MM.1S (cell line): ENCODE measurements at regions not wholly inside any gene's neighbourhood (a gene's known extent, or its start where the extent isn't known, plus 50 kb on each side); places are given as distances from the start of the nearest gene placed in this dataset.

Source experiments
- DNase-seq: peaks from one replicate; pipeline ENCODE4 v3.0.0-alpha.2; 2015
- H2AFZ ChIP-seq: fragments of 300-600 bp; sonication (generic); 2 replicates; pipeline ENCODE4 v1.6.0; 2016; ENCODE audit warnings: antibody characterized with exemption, low read length
- H3F3A ChIP-seq: fragments of 300-600 bp; sonication (generic); 2 replicates; pipeline ENCODE4 v1.6.1; 2016; ENCODE audit warnings: mild to moderate bottlenecking, antibody characterized with exemption, low read length, moderate library complexity, mixed read lengths; ENCODE audit not compliant: insufficient read depth
- H3K27ac ChIP-seq: fragments of 300-600 bp; sonication (generic); 2 replicates; pipeline ENCODE4 v1.5.1; 2016; ENCODE audit warnings: mild to moderate bottlenecking, low read length
- H3K27me3 ChIP-seq: fragments of 300-600 bp; sonication (generic); replicated peaks from 2 replicates; pipeline ENCODE4 v1.6.0; 2016; ENCODE audit warnings: low read length; ENCODE audit not compliant: insufficient read depth
- H3K36me3 ChIP-seq: fragments of 300-600 bp; sonication (generic); replicated peaks from 2 replicates; pipeline ENCODE4 v1.6.1; 2016; ENCODE audit warnings: mild to moderate bottlenecking, low read length, mixed read lengths; ENCODE audit not compliant: insufficient read depth
- H3K4me1 ChIP-seq: fragments of 300-600 bp; sonication (generic); 2 replicates; pipeline ENCODE4 v1.6.1; 2016; ENCODE audit warnings: low read length, mixed read lengths
- H3K4me2 ChIP-seq: fragments of 300-600 bp; sonication (generic); 2 replicates; pipeline ENCODE4 v1.6.0; 2016; ENCODE audit warnings: low read depth, low read length
- H3K4me3 ChIP-seq: fragments of 300-600 bp; sonication (generic); 2 replicates; pipeline ENCODE4 v1.5.1; 2016; ENCODE audit warnings: low read length, mixed read lengths
- H3K79me2 ChIP-seq: fragments of 300-600 bp; sonication (generic); 2 replicates; pipeline ENCODE4 v1.6.1; 2016; ENCODE audit warnings: mixed run types, low read length, mixed read lengths
- H3K9ac ChIP-seq: fragments of 300-600 bp; sonication (generic); 2 replicates; pipeline ENCODE4 v1.6.1; 2016; ENCODE audit warnings: low read length, mixed read lengths
- H3K9me2 ChIP-seq: fragments of 300-600 bp; sonication (generic); replicated peaks from 2 replicates; pipeline ENCODE4 v1.6.1; 2016; ENCODE audit warnings: mild to moderate bottlenecking, low read length, mixed read lengths; ENCODE audit not compliant: insufficient read depth
- H3K9me3 ChIP-seq: fragments of 300-600 bp; sonication (generic); replicated peaks from 2 replicates; pipeline ENCODE4 v1.6.1; 2016; ENCODE audit warnings: mild to moderate bottlenecking, low read length, mixed read lengths; ENCODE audit not compliant: insufficient read depth
- H4K20me1 ChIP-seq: fragments of 300-600 bp; sonication (generic); 2 replicates; pipeline ENCODE4 v1.6.1; 2016; ENCODE audit warnings: mild to moderate bottlenecking, low read length, moderate library complexity, mixed read lengths; ENCODE audit not compliant: insufficient read depth
- EZH2 ChIP-seq: fragments of 300-600 bp; sonication (generic); optimal IDR thresholded peaks from 2 replicates; pipeline ENCODE3; 2017; ENCODE audit warnings: low read depth, mild to moderate bottlenecking, antibody characterized with exemption, low read length, mixed read lengths
- EZH2phosphoT487 ChIP-seq: fragments of 300-600 bp; sonication (generic); IDR thresholded peaks from 2 replicates; pipeline ENCODE4 v1.6.1; 2018; ENCODE audit warnings: antibody characterized with exemption, low read length
- TF ChIP-seq, protein P1 (sequence below): fragments of 300-600 bp; sonication (generic); IDR thresholded peaks from 2 replicates; pipeline ENCODE4 v1.5.1; 2016; ENCODE audit warnings: antibody characterized with exemption, low read length, mixed read lengths

DNA sequence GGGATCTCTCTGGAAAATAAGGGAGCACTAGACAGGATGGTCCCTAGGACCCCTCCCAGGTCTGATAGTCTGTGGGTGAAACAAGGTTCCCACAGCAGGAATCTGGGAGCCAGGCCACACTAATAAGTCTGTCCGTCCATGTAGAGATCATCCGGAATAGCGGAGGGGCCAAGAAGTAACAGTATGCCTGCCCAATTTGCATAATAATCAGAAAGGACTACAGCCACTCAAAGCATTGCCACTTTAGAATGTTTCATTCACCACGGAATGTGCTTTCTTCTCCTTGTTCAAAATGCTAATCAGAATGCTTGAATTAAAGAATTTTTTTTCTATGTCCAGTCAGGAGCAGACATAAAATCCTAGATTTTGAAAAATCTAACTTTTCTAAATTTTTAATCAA lies 254.9 kb downstream of the ACTL7B start:
- TF ChIP-seq EZH2phosphoT487 (no peak), EZH2 (no peak)
- TF ChIP-seq, protein P1, sequence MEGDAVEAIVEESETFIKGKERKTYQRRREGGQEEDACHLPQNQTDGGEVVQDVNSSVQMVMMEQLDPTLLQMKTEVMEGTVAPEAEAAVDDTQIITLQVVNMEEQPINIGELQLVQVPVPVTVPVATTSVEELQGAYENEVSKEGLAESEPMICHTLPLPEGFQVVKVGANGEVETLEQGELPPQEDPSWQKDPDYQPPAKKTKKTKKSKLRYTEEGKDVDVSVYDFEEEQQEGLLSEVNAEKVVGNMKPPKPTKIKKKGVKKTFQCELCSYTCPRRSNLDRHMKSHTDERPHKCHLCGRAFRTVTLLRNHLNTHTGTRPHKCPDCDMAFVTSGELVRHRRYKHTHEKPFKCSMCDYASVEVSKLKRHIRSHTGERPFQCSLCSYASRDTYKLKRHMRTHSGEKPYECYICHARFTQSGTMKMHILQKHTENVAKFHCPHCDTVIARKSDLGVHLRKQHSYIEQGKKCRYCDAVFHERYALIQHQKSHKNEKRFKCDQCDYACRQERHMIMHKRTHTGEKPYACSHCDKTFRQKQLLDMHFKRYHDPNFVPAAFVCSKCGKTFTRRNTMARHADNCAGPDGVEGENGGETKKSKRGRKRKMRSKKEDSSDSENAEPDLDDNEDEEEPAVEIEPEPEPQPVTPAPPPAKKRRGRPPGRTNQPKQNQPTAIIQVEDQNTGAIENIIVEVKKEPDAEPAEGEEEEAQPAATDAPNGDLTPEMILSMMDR, result no peak
- Histone ChIP-seq H3K79me2 (no peaks in the 10 kb centered on the region), H4K20me1 (no peaks in the 10 kb centered on the region), H3K9me2 (no peaks in the 10 kb centered on the region), H3K4me1 (no peaks in the 10 kb centered on the region), H3K9me3 (no peaks in the 10 kb centered on the region), H3K36me3 (no peaks in the 10 kb centered on the region), H3K4me3 (no peak overlapping the region), H3K4me2 (no peak overlapping the region), H3F3A (no peaks in the 10 kb centered on the region), H3K9ac (no peak overlapping the region), H3K27ac (no peak overlapping the region), H2AFZ (no peak overlapping the region), H3K27me3 (no peaks in the 10 kb centered on the region)
- DNase-seq, result no peak

DNA sequence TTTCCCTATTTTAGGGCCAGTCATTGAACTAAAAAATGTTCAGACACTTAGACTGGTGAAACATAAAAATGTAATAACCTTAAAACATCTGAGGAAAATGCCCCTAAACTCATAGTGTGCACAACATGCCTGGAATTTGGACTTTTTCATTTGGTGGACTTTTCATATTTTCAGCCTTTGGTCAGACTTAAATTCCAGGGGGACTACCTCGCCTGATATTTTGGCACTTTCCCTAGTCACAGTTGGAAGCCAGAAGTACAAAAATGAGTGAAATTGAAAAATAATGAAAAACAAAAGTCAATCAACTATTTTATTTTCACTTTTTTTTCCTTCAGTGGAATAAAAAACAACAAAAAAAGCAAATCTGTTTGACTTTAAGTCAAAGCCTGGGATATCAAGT lies 256.2 kb downstream of the ACTL7B start:
- no peaks in the 10 kb centered on the region for H3K79me2 ChIP-seq
- DNase-seq, result no peak
- H3K27me3 ChIP-seq, result no peaks in the 10 kb centered on the region
- no peak overlapping the region for H3K9ac ChIP-seq
- H3K9me2 ChIP-seq, result no peaks in the 10 kb centered on the region
- H3F3A ChIP-seq, result no peaks in the 10 kb centered on the region
- H3K9me3 ChIP-seq, result no peaks in the 10 kb centered on the region
- no peak overlapping the region for H2AFZ ChIP-seq
- no peak overlapping the region for H3K4me2 ChIP-seq
- no peak overlapping the region for H3K27ac ChIP-seq
- TF ChIP-seq EZH2phosphoT487 (no peak), EZH2 (no peak)
- TF ChIP-seq, protein P1, result no peak
- no peaks in the 10 kb centered on the region for H3K4me1 ChIP-seq
- H3K36me3 ChIP-seq, result no peaks in the 10 kb centered on the region
- no peak overlapping the region for H3K4me3 ChIP-seq
- no peaks in the 10 kb centered on the region for H4K20me1 ChIP-seq

DNA sequence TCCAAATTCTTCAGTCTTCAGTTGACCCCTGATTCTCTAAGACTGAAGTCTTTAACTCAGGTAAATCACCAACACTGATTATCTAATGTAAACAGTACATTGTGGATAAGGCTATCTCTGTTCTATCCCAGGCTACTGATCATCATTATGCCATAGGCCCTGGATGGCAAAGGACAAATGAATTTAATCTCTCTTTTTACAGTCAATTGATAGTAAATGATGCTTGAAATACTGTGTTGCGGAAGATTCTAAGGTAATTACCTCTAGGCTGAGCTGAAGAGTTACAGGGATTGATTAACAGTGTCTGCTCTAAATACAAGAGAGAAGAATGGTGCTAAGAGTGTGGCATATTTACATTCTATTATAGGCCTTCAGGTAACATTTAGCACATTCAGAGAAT lies 264.7 kb downstream of the ACTL7B start:
- no peaks in the 10 kb centered on the region for H3F3A ChIP-seq

More for the DNA sequence above, 264.7 kb downstream of the ACTL7B start:
- Histone ChIP-seq H3K4me1 (no peaks in the 10 kb centered on the region), H3K36me3 (no peaks in the 10 kb centered on the region), H3K4me3 (no peak overlapping the region), H3K27me3 (no peaks in the 10 kb centered on the region), H3K27ac (no peak overlapping the region), H2AFZ (no peak overlapping the region), H3K9me3 (no peaks in the 10 kb centered on the region), H3K79me2 (no peaks in the 10 kb centered on the region), H3K9me2 (no peaks in the 10 kb centered on the region), H4K20me1 (no peaks in the 10 kb centered on the region), H3K9ac (no peak overlapping the region), H3K4me2 (no peak overlapping the region)
- TF ChIP-seq, protein P1, result no peak
- no peak for TF ChIP-seq EZH2phosphoT487
- TF ChIP-seq EZH2, result no peak
- no peak for DNase-seq
